DND-41 (cell line): ENCODE measurements at regions not wholly inside any gene's neighbourhood (a gene's known extent, or its start where the extent isn't known, plus 50 kb on each side); places are given as distances from the start of the nearest gene placed in this dataset.

Experiments used
- ATAC-seq: fragments of 200-7000 bp; cut with Tn5 transposase; 3 replicates; pipeline ENCODE4 v1.9.1; 2021; ENCODE audit warnings: low read depth; ENCODE audit not compliant: insufficient read depth
- DNase-seq: peaks from one replicate; pipeline ENCODE4 v3.0.0-alpha.2; 2020
- H2AFZ ChIP-seq: 2 replicates; pipeline ENCODE4 v1.6.0; 2012; ENCODE audit warnings: low read depth, low read length
- H3K27ac ChIP-seq: 2 replicates; pipeline ENCODE4 v1.5.1; 2012; ENCODE audit warnings: low read length, inconsistent platforms
- H3K27me3 ChIP-seq: fragments of 200-600 bp; sonication (generic); 2 replicates; pipeline ENCODE4 v1.6.0; 2012; ENCODE audit warnings: low read length, mild to moderate bottlenecking, inconsistent platforms; ENCODE audit not compliant: insufficient read depth, poor library complexity
- H3K36me3 ChIP-seq: 2 replicates; pipeline ENCODE4 v1.5.1; 2012; ENCODE audit warnings: low read length, inconsistent platforms; ENCODE audit not compliant: insufficient read depth
- H3K4me1 ChIP-seq: 2 replicates; pipeline ENCODE4 v1.5.1; 2012; ENCODE audit warnings: mild to moderate bottlenecking, low read length; ENCODE audit not compliant: insufficient read depth
- H3K4me2 ChIP-seq: 2 replicates; pipeline ENCODE4 v1.6.0; 2012; ENCODE audit warnings: mild to moderate bottlenecking, moderate library complexity, low read length, inconsistent platforms; ENCODE audit not compliant: insufficient read depth
- H3K4me3 ChIP-seq, 2 experiments: fragments of 200-600 bp in 1 of 2; shearing (Covaris generic) in 1 of 2; 2 replicates each; pipeline ENCODE4 v1.5.1; 2012 to 2016; ENCODE audit warnings: inconsistent platforms in 2 of 2, low read length in 2 of 2, mild to moderate bottlenecking in 2 of 2, low read depth in 1 of 2, moderate library complexity in 1 of 2
- H3K79me2 ChIP-seq: 2 replicates; pipeline ENCODE4 v1.6.0; 2012; ENCODE audit warnings: low read length, inconsistent platforms; ENCODE audit not compliant: insufficient read depth
- H3K9ac ChIP-seq: 2 replicates; pipeline ENCODE4 v1.6.0; 2012; ENCODE audit warnings: low read depth, mild to moderate bottlenecking, inconsistent platforms, low read length, moderate library complexity
- H3K9me3 ChIP-seq: 2 replicates; pipeline ENCODE4 v1.5.1; 2012; ENCODE audit warnings: low read length, moderate library complexity, mild to moderate bottlenecking, inconsistent platforms; ENCODE audit not compliant: insufficient read depth, severe bottlenecking
- H4K20me1 ChIP-seq: 2 replicates; pipeline ENCODE4 v1.6.0; 2012; ENCODE audit warnings: low read length; ENCODE audit not compliant: insufficient read depth
- EZH2 ChIP-seq: IDR thresholded peaks from 3 replicates; pipeline ENCODE4 v1.6.1; 2012; ENCODE audit warnings: borderline replicate concordance, low read depth, mild to moderate bottlenecking, moderate library complexity, low read length, inconsistent platforms; ENCODE audit not compliant: severe bottlenecking
- TF ChIP-seq, protein P1 (sequence below): IDR thresholded peaks from 2 replicates; pipeline ENCODE4 v1.5.1; 2012; ENCODE audit warnings: borderline replicate concordance, low read length, moderate library complexity, mild to moderate bottlenecking; ENCODE audit not compliant: poor library complexity, severe bottlenecking; ENCODE audit errors: extremely low read depth

DNA sequence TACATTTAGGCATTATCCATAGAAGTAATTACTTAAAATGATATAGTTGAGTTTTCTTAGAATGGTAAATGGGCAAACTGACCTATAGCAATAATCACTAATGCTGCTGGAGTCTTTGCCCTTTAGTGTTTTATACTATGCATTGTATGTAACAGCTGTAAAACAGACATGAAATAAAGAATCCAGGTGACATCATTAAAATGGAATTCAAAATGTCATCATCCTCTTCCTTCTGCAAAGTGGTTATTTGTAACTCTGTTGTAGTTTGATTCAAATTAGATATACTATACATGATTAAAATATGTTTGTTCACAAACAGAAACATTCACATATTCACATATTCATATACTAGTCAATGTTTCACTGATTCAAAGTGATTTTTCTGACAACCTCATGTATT lies 598.8 kb downstream of the SLC16A7 start:
- H4K20me1 ChIP-seq = no peaks in the 10 kb centered on the region
- no peaks in the 10 kb centered on the region for H3K27me3 ChIP-seq
- no peak overlapping the region for H3K4me3 ChIP-seq
- no peaks in the 10 kb centered on the region for H3K4me1 ChIP-seq
- H3K9me3 ChIP-seq = no peaks in the 10 kb centered on the region
- TF ChIP-seq, protein P1, sequence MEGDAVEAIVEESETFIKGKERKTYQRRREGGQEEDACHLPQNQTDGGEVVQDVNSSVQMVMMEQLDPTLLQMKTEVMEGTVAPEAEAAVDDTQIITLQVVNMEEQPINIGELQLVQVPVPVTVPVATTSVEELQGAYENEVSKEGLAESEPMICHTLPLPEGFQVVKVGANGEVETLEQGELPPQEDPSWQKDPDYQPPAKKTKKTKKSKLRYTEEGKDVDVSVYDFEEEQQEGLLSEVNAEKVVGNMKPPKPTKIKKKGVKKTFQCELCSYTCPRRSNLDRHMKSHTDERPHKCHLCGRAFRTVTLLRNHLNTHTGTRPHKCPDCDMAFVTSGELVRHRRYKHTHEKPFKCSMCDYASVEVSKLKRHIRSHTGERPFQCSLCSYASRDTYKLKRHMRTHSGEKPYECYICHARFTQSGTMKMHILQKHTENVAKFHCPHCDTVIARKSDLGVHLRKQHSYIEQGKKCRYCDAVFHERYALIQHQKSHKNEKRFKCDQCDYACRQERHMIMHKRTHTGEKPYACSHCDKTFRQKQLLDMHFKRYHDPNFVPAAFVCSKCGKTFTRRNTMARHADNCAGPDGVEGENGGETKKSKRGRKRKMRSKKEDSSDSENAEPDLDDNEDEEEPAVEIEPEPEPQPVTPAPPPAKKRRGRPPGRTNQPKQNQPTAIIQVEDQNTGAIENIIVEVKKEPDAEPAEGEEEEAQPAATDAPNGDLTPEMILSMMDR = no peak
- no peak for TF ChIP-seq EZH2
- H3K79me2 ChIP-seq = no peaks in the 10 kb centered on the region
- H3K9ac ChIP-seq = no peak overlapping the region
- ATAC-seq = no peak
- no peak for DNase-seq
- H3K27ac ChIP-seq = no peak overlapping the region
- no peak overlapping the region for H3K4me2 ChIP-seq
- H3K36me3 ChIP-seq = no peaks in the 10 kb centered on the region
- no peak overlapping the region for H2AFZ ChIP-seq

DNA sequence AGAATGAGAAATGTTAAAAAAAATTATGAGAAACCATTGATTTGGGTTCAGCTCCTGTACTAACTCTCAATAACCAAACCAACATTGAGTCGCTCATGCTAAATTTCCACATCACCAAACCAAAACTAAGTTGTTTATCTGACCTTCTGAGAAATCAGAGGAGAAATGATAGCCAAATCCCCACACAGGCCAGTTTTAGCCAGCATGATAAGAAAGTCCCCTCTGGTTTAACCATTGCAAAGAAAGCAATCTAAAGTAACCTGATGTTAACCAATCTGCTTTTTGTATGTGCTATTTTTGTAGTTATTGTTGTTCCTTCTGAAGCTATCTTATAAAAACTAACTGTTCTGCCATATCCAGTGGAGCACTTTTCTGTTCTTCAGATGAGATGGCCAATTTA lies 599.7 kb downstream of the SLC16A7 start:
- Histone ChIP-seq H3K79me2 (no peaks in the 10 kb centered on the region), H3K4me3 (no peak overlapping the region), H3K9ac (no peak overlapping the region), H3K4me2 (no peak overlapping the region), H3K36me3 (no peaks in the 10 kb centered on the region), H3K27ac (no peak overlapping the region), H3K4me1 (no peaks in the 10 kb centered on the region), H4K20me1 (no peaks in the 10 kb centered on the region), H2AFZ (no peak overlapping the region), H3K9me3 (no peaks in the 10 kb centered on the region), H3K27me3 (no peaks in the 10 kb centered on the region)
- no peak for TF ChIP-seq EZH2
- TF ChIP-seq, protein P1 = no peak
- no peak for ATAC-seq
- no peak for DNase-seq

DNA sequence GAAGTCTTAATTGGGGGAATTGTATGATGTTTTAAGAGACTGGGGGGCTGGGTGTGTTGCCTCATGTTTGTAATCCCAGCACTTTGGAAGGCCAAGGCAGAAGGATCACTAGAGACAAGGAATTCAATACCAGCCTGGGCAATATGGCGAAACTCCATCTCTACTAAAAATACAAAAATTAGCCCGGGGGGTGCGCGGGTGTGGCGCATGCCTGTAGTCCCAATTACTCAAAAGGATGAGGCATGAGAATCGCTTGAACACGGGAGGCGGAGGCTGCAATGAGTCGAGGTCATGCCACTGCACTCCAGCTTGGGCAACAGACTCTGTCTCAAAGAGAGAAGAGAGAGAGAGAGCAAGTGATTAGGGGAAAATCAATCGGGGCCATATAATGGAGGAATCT lies 600.5 kb downstream of the SLC16A7 start:
- Histone ChIP-seq H3K9ac (no peak overlapping the region), H3K27me3 (no peaks in the 10 kb centered on the region), H3K36me3 (no peaks in the 10 kb centered on the region), H2AFZ (no peak overlapping the region), H3K4me3 (no peak overlapping the region), H3K4me2 (no peak overlapping the region), H3K27ac (no peak overlapping the region), H3K4me1 (no peaks in the 10 kb centered on the region), H4K20me1 (no peaks in the 10 kb centered on the region), H3K79me2 (no peaks in the 10 kb centered on the region), H3K9me3 (no peaks in the 10 kb centered on the region)
- no peak for DNase-seq
- TF ChIP-seq, protein P1 = no peak
- no peak for TF ChIP-seq EZH2
- ATAC-seq = no peak

- Histone ChIP-seq H3K4me1 (no peaks in the 10 kb centered on the region), H3K27ac (no peak overlapping the region), H3K4me3 (no peak overlapping the region), H3K9me3 (no peaks in the 10 kb centered on the region), H3K36me3 (no peaks in the 10 kb centered on the region), H3K79me2 (no peaks in the 10 kb centered on the region), H3K27me3 (no peaks in the 10 kb centered on the region), H3K9ac (no peak overlapping the region), H3K4me2 (no peak overlapping the region), H4K20me1 (no peaks in the 10 kb centered on the region), H2AFZ (no peak overlapping the region)
- TF ChIP-seq, protein P1 = no peak
- no peak for TF ChIP-seq EZH2
- DNase-seq = no peak
- ATAC-seq = no peak
Measured at GRCh38 chr12:60197589-60197988, 601.8 kb downstream of the SLC16A7 start.
